ENCODE measurements at regions not wholly inside any gene's neighbourhood (a gene's known extent, or its start where the extent isn't known, plus 50 kb on each side); places are given as distances from the start of the nearest gene placed in this dataset.

- TF ChIP-seq PRDM10 (tag by site-specific recombination; IDR thresholded peaks at IDR 0.05) = no peak
- TF ChIP-seq, protein P1, sequence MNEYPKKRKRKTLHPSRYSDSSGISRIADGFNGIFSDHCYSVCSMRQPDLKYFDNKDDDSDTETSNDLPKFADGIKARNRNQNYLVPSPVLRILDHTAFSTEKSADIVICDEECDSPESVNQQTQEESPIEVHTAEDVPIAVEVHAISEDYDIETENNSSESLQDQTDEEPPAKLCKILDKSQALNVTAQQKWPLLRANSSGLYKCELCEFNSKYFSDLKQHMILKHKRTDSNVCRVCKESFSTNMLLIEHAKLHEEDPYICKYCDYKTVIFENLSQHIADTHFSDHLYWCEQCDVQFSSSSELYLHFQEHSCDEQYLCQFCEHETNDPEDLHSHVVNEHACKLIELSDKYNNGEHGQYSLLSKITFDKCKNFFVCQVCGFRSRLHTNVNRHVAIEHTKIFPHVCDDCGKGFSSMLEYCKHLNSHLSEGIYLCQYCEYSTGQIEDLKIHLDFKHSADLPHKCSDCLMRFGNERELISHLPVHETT (tag by site-specific recombination; IDR thresholded peaks at IDR 0.05) = no peak
- TF ChIP-seq, protein P2, sequence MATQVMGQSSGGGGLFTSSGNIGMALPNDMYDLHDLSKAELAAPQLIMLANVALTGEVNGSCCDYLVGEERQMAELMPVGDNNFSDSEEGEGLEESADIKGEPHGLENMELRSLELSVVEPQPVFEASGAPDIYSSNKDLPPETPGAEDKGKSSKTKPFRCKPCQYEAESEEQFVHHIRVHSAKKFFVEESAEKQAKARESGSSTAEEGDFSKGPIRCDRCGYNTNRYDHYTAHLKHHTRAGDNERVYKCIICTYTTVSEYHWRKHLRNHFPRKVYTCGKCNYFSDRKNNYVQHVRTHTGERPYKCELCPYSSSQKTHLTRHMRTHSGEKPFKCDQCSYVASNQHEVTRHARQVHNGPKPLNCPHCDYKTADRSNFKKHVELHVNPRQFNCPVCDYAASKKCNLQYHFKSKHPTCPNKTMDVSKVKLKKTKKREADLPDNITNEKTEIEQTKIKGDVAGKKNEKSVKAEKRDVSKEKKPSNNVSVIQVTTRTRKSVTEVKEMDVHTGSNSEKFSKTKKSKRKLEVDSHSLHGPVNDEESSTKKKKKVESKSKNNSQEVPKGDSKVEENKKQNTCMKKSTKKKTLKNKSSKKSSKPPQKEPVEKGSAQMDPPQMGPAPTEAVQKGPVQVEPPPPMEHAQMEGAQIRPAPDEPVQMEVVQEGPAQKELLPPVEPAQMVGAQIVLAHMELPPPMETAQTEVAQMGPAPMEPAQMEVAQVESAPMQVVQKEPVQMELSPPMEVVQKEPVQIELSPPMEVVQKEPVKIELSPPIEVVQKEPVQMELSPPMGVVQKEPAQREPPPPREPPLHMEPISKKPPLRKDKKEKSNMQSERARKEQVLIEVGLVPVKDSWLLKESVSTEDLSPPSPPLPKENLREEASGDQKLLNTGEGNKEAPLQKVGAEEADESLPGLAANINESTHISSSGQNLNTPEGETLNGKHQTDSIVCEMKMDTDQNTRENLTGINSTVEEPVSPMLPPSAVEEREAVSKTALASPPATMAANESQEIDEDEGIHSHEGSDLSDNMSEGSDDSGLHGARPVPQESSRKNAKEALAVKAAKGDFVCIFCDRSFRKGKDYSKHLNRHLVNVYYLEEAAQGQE (tag by site-specific recombination; IDR thresholded peaks at IDR 0.05) = no peak
- no peak for TF ChIP-seq TCF7L2 (IDR thresholded peaks at IDR 0.05; ENCODE audit: borderline replicate concordance, low read depth, low read length)
- TF ChIP-seq ZNF140 (tag by site-specific recombination; IDR thresholded peaks at IDR 0.05) = no peak
Observed at GRCh38 chr5:147971472-147971871, 65.1 kb upstream of the C5orf46 start.

Measured in HEK293 (cell line).